Myocyte (in vitro differentiated cells): ENCODE measurements at regions not wholly inside any gene's neighbourhood (a gene's known extent, or its start where the extent isn't known, plus 50 kb on each side); places are given as distances from the start of the nearest gene placed in this dataset.
"Not testable (repeated sequence)": the region's sequence is repeated elsewhere in the genome, so short reads cannot be mapped to it uniquely, and the experiment has no call there.

Experiments used
- DNase-seq: peaks from one replicate; pipeline ENCODE4 v3.0.0-alpha.2; 2012; ENCODE audit warnings: low read depth

DNA sequence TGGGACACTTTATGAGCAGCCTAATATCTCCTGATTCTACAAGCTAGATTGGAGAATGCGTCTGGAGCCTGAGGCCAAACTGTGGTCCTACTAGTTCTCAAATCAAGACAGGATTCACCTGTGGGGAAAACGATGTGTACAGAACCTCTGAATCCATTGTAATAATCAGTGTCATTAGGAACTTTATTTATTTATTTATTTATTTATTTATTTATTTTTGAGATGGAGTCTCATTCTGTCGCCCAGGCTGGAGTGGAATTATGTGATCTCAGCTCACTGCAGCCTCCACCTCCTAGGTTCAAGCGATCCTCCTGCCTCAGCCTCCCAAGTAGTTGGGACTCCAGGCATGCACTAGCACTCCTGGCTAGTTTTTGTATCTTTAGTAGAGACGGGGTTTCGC is 52.6 kb upstream of the KIF26B start:
- not testable (repeated sequence) for DNase-seq

DNA sequence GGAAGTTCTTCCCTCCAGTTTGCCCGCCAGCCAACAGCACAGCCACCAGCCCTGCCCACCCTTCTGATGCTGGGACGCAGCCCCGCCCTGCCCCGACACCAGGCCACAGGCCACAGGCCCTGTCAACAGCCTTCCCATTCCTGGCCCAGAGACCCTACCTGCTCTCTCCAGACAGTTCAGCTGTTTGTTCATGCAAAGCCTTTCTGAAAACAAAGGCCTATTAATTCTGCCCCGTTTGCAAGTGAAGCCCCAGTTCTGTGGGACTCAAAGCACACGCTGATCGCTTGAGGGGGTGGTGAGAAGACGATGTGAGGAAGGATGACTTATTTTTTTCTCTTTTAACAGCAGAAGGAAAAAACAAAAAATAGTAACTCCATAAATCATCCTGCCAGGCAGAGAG is 55.4 kb upstream of the KIF26B start:
- DNase-seq: no peak

GRCh38 chr1:245098924-245099323 is 55.9 kb upstream of the KIF26B start:
- DNase-seq: no peak

DNA sequence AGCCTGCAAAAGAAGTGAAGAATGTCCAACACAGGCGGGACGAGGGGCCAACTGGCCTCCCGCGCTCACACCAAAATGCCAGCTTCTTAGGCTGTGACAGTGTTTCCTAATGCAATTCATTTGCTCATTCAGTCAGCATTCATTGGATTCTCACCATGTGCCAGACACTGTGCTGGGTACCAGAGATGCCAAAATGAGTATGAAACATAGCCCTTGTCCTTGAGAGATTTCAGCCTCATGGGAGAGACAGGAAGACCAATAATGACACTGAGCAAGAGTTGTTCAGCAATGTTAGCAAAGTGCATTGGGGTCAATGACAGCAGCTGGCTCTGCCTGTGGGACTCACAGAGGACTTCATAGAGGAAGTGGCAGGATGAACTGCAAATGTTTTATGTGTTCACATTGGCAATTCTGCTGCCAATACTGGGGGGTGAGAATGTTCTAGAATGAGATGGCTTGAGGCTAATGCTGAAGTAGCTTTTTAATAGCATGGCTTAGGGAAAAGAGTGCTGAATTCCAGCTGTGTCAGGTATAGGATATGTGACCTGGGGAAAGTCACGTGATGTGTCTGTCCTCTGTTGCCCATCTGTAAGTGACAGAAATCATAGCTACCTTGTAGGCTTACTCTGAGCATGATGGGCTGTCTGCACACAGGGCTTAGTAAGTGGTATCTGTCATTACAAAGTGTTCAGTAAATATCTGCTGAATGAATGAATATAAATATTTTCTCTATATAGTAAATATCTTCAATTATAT is 58.3 kb upstream of the KIF26B start:
- no peak for DNase-seq

DNA sequence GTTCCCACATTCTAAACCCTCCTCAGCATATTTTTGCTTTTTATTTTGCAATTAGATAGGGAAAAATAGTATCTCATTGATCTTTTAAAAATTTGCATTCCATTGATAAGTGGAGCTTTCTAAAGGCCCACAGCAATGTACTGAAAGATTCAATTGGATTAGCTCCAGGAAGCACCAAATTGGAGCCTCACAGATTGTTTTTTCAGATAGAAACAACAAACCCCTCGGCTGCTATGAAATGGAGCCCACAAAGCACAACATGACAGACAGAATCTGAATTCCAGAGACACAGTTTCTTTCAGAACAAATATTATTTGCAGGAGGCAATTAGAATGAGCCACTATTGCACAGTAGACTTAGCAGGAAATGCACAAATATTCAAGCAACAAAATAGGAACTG is 58.9 kb upstream of the KIF26B start:
- DNase-seq: no peak

- DNase-seq: no peak
Observed at GRCh38 chr1:245094954-245095353, 59.8 kb upstream of the KIF26B start.

GRCh38 chr1:245094092-245094491 is 60.7 kb upstream of the KIF26B start:
- DNase-seq: no peak

- DNase-seq: no peak
Observed at GRCh38 chr1:245092638-245092976, 62.2 kb upstream of the KIF26B start.

DNA sequence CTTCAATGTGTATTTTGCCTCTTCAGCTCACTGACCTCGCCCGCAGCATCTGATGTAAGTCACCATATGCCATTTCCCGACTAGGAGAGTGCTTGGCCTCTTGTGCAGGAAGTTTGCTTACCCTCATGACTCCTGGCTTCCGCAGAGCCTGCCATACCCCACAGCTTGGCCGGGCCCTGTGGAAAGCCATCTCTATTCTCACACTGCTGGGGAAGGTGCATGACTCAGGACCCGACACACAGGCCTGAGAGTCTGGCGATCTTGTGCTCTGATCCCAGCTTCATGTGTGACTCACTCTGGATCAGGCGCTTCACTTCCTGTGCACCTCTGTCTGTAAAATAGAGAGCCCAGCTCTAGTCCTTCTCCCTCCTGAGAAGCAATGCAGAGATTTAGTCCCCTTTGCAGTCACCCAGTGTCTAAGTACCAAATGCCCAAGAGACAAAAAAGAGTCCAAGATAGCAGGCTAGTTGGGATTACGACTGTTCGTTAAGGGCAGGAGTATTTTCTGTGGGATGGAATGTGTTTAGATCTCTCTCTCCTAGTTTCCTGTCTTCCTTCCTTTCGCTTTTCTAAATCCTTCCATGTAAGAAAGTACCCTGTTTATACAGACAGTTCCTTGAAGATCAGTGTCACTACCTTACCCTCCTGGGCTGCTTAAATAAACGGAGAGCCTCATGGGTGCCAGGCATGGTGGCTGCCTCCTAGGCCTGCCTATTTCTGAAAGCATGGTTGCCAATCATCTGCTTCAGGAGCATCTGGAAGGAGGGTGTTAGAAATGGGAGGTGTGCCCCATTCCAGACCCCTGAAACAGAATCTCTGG is 62.8 kb upstream of the KIF26B start:
- DNase-seq: peak; percentile 85

DNA sequence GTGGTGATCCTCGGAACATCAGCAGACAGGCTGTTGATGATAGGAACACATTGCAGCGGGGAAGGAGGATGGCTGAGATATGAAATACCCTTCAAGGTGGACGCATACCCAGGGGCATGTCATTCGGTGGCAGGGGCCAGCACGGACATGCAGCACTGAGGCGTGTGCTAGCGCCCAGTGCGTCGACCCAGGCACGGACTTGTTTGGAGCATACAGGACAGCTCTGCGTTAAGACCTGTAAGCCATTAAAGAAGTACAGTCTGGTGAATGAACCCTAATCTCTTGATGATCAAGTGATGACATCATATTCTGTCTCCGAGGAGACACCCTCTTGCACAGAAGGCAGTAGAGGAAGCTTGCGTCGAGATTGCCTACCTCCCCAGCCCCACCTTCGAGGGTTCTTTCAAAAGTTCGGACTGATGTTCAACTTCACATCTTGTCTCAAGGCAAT is 63.6 kb upstream of the KIF26B start:
- DNase-seq: no peak

DNA sequence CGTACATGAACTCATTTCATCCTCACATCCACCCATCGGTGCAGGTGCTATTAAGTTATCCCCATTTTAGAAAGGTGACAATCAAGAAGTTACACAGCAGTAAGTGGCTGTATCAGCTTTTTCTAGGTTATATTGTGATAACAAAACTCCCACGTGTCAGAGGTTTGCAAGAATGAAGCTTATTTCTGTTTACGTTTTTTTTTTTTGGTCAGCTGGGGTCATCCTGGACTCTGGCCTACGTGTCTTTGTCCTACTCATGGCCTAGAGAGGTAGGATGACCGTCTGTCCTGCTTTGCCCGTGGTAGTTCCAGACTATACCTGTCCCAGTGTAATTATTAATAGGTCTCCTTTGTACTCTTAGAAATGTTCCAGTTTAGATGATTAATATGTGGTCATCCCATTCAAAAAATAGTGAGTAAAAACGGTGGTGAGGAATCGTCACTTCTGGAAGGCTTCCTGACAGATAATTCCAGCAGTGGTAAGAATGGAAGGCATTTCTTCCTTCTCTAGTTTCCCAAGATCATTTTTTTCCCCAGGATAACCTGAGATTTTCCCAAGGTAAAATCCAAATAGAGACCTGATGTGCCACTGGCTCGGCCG is 64.2 kb upstream of the KIF26B start:
- no peak for DNase-seq

DNA sequence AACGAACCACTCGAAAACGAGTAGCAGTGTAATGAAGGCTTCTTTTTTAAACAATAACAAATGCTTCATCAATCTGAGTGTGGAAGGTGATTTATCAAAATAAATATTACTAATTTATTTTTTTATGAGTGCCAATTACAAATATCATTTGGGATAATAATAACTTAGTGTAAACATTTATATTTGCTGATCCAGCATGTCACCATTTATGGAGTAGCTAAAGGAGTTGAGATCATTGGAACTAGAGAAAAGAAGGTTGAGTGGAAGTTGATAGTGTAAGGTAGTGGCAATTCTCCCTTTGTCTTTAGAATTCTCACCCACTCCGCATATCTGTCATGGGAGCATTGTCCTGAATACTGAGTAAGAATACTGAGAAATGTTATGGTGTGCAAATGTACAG is 67.1 kb upstream of the KIF26B start:
- no peak for DNase-seq

GRCh38 chr1:245086389-245086969 is 68.3 kb upstream of the KIF26B start:
- peak; percentile 27 for DNase-seq

GRCh38 chr1:245085508-245086095 is 69.2 kb upstream of the KIF26B start:
- DNase-seq: peak; percentile 86

- DNase-seq: no peak
Observed at GRCh38 chr1:245084551-245084950, 70.2 kb upstream of the KIF26B start.

- DNase-seq: peak; percentile 65
Observed at GRCh38 chr1:245079021-245079609, 75.7 kb upstream of the KIF26B start.

DNA sequence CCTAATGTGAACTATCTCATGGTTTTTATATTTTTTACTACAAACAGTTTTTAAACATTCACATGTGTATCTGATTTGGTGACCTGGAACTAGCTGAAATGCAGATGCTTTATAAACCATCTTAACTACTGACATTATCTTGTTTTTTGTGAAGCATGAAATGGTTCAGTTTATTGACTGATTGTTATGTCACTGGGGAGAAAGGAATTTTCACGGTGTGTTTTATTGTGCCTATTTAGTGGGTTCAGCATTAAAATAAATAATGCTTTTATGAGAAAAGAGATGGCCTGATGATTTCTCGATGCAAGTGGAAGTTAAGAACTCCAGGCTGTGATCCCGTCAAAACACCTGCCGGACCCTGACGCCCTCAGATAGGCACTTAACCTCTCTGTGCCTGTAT is 79.9 kb upstream of the KIF26B start:
- no peak for DNase-seq

GRCh38 chr1:245074232-245074747 is 80.5 kb upstream of the KIF26B start:
- peak; percentile 71 for DNase-seq

DNA sequence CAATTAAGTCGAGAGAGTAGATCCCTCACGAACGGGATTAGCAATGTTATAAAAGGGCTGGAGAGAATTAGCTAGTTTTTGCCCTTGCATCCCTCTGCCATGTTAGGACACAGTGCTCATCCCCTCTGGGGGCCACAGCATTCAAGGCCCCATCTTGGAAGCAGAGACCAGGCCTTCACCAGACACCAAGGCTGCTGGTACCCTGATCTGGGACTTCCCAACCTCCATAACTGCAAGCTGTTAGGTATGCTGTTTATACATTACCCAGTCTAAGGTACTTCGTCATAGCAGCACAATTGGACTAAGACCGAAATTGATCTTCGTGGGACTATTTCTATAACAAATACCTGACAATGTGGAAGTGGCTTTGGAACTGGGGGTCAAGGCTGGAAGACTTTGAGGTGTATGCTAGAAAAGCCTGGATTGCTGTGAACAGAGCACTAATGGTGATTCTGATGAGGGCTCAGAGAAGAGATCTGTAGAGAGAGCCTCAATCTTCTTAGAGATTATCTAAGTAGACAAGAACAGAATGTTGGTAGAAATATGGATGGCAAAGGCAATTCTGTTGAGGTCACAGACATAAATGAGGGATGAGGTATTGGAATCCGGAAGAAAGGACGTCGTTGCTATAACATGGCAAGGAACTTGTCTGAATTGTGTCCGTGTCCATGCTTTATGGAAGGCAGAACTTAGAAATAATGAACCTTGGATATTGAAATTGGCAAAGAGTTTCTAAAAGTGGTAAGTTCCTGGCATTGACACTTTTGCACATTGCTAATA is 83.8 kb upstream of the KIF26B start:
- DNase-seq: no peak

GRCh38 chr1:245067257-245067656 is 87.5 kb upstream of the KIF26B start:
- peak; percentile 37 for DNase-seq
